ENCODE measurements at regions not wholly inside any gene's neighbourhood (a gene's known extent, or its start where the extent isn't known, plus 50 kb on each side); places are given as distances from the start of the nearest gene placed in this dataset.

DNA sequence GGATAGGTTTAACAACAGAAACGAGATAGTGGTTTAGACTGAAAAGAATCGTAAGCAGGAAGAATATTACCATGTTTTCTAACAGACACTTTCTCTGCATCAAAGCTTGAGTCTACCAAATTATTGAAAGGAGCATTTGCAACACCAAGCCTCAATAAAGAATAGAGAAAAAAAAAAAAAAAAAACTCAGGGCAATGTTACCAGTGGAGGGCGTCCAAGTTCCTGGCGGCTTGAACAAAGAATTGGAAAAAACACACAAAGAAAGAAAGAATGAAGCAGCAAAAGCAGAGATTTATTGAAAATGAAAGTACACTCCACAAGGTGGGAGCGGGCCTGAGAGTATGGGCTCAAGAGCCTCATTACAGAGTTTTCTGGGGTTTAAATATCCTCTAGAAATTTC, 686.5 kb upstream of the ADGRL2 start:
- no peak for TF ChIP-seq POLR2A (IDR thresholded peaks at IDR 0.05)
- H3K27me3 ChIP-seq: no peaks in the 10 kb centered on the region
- no peak overlapping the region for H3K27ac ChIP-seq
- in situ Hi-C loops (cut with MboI; ENCODE audit: low sequenced_read_pairs in 4 of 4) (no loop called here), intact Hi-C loops (cut with DNase I; ENCODE audit: low total_unique reads) (no loop called here)
- H3K36me3 ChIP-seq: no peaks in the 10 kb centered on the region
- ATAC-seq (no peak), DNase-seq (no peak)
- H3K9me3 ChIP-seq: no peaks in the 10 kb centered on the region
- H3K4me1 ChIP-seq: no peaks in the 10 kb centered on the region
- H3K4me3 ChIP-seq: no peak overlapping the region

DNA sequence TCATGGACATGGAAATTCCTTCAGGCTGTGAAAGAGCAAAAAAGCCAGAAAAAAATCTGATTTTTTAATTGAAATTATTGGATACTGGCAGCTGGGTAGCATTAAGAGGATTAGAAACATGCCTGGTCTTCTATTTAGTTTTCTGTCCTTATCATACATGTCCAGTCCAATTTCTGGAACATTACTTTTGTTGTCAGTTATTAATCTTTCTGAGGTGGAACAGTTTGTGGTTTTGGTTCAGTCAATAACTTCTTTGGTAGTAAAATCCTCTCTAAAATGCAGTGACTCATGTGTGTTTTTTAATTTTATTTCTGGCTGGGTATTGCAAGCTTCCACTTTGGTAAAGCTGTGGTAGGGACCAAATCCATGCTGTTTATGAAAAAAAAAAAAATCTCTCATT, 687.0 kb upstream of the ADGRL2 start:
- DNase-seq: no peak
- Histone ChIP-seq H3K27me3 (no peaks in the 10 kb centered on the region), H3K27ac (no peak overlapping the region), H3K4me3 (no peak overlapping the region), H3K4me1 (no peaks in the 10 kb centered on the region), H3K36me3 (no peaks in the 10 kb centered on the region), H3K9me3 (no peaks in the 10 kb centered on the region)
- TF ChIP-seq, protein P1, sequence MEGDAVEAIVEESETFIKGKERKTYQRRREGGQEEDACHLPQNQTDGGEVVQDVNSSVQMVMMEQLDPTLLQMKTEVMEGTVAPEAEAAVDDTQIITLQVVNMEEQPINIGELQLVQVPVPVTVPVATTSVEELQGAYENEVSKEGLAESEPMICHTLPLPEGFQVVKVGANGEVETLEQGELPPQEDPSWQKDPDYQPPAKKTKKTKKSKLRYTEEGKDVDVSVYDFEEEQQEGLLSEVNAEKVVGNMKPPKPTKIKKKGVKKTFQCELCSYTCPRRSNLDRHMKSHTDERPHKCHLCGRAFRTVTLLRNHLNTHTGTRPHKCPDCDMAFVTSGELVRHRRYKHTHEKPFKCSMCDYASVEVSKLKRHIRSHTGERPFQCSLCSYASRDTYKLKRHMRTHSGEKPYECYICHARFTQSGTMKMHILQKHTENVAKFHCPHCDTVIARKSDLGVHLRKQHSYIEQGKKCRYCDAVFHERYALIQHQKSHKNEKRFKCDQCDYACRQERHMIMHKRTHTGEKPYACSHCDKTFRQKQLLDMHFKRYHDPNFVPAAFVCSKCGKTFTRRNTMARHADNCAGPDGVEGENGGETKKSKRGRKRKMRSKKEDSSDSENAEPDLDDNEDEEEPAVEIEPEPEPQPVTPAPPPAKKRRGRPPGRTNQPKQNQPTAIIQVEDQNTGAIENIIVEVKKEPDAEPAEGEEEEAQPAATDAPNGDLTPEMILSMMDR (IDR thresholded peaks at IDR 0.05 in 4 of 5, conservative IDR thresholded peaks at IDR 0.05 in 1 of 5): no peak
- no peak for TF ChIP-seq POLR2A (IDR thresholded peaks at IDR 0.05)
- in situ Hi-C loops (cut with MboI; ENCODE audit: low sequenced_read_pairs in 4 of 4): no loop called here
- intact Hi-C loops (cut with DNase I; ENCODE audit: low total_unique reads): no loop called here
- no peak for ATAC-seq

DNA sequence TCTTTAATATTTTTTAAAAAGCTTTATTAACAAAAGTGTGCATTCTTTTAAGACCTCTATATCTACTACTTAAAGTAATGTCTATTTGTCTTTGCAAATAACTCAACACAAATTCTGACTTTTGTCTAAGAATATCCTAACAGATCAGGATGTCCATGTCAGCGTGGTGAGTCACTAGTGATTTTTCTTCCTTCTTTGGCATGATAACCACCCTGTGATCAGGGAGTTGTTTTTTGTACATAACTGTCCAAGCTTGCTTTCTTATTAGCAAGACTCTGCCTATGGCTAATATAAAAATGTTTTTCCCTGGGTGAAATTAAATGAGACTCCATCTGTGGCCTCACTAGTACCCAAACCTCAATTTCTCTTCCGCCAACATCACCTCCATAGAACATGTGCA, 688.9 kb upstream of the ADGRL2 start:
- ATAC-seq (no peak), DNase-seq (no peak)
- Histone ChIP-seq H3K27me3 (no peaks in the 10 kb centered on the region), H3K4me1 (no peaks in the 10 kb centered on the region), H3K4me3 (no peak overlapping the region), H3K27ac (no peak overlapping the region), H3K9me3 (no peaks in the 10 kb centered on the region), H3K36me3 (no peaks in the 10 kb centered on the region)
- intact Hi-C loops (cut with DNase I; ENCODE audit: low total_unique reads) (no loop called here), in situ Hi-C loops (cut with MboI; ENCODE audit: low sequenced_read_pairs in 4 of 4) (no loop called here)
- TF ChIP-seq POLR2A (IDR thresholded peaks at IDR 0.05): no peak
- TF ChIP-seq, protein P1 (IDR thresholded peaks at IDR 0.05 in 4 of 5, conservative IDR thresholded peaks at IDR 0.05 in 1 of 5): no peak

DNA sequence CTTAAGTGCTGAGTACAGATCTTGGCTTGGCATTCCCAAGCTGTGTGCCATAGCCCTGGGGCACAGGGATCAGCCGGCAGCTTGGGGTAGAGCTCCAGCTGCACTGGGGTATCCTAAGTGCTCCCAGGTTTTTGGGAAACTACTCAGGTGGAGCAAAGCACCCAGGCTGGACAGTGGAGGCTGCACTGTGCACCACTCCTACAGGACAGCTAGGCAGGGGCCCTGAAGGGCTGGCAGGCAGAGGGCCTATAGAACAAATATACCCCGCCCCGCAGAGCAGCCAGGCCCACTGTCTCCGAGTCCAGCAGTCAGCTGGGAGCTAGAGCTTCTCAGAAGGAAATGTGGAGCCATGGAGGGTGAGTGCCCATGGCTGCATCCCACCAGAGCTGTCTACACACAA, 691.7 kb upstream of the ADGRL2 start:
- no peak for DNase-seq
- no peaks in the 10 kb centered on the region for H3K4me1 ChIP-seq
- TF ChIP-seq POLR2A (IDR thresholded peaks at IDR 0.05): no peak
- ATAC-seq: no peak
- no peaks in the 10 kb centered on the region for H3K36me3 ChIP-seq
- in situ Hi-C loops (cut with MboI; ENCODE audit: low sequenced_read_pairs in 4 of 4) (no loop called here), intact Hi-C loops (cut with DNase I; ENCODE audit: low total_unique reads) (no loop called here)
- H3K27me3 ChIP-seq: no peaks in the 10 kb centered on the region
- H3K27ac ChIP-seq: no peak overlapping the region
- H3K4me3 ChIP-seq: no peak overlapping the region
- H3K9me3 ChIP-seq: no peaks in the 10 kb centered on the region

DNA sequence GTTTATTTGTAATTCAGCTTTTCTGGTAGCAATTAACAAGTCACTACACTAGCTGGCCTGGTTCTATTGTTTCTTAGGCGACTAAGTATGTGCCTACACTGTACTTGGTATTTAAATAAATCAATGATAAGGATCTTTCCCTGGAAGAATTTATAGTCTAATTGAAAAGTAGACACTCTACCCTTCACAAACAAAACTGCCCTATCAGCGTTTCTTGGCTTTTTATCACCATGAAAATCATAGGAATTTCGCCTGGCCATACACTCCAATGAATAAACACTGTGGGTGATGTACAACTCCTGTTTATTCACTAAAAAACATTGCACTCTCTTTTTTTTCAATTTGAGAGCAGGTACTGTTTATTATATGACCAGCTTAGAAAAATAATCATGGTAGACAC, 702.9 kb upstream of the ADGRL2 start:
- H3K27ac ChIP-seq: no peak overlapping the region
- no peak overlapping the region for H3K4me3 ChIP-seq
- no peaks in the 10 kb centered on the region for H3K36me3 ChIP-seq
- no peak for ATAC-seq
- intact Hi-C loops (cut with DNase I; ENCODE audit: low total_unique reads) (no loop called here), in situ Hi-C loops (cut with MboI; ENCODE audit: low sequenced_read_pairs in 4 of 4) (no loop called here)
- H3K27me3 ChIP-seq: no peaks in the 10 kb centered on the region
- DNase-seq: no peak
- no peaks in the 10 kb centered on the region for H3K9me3 ChIP-seq
- TF ChIP-seq POLR2A (IDR thresholded peaks at IDR 0.05): no peak
- TF ChIP-seq, protein P1 (IDR thresholded peaks at IDR 0.05 in 4 of 5, conservative IDR thresholded peaks at IDR 0.05 in 1 of 5): no peak
- no peaks in the 10 kb centered on the region for H3K4me1 ChIP-seq

DNA sequence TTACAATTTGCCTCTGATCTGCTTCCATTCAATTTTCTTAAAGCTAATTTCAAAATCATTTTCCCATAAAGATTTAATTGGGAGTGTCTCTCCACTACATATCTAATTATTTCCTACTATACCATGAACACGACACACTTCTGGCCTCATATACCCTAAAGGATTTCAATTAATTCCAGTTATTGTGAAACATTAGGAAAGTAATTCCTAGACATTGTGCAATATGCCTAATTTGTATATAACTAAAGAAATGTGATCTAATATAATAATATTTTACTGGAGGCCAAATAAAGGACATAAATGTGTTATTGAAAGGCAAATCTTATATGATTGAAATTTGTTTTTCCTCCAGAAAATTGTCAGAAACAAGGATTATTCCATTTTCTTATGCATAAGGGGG, 727.2 kb upstream of the ADGRL2 start:
- no peaks in the 10 kb centered on the region for H3K36me3 ChIP-seq
- H3K4me3 ChIP-seq: no peak overlapping the region
- H3K4me1 ChIP-seq: no peaks in the 10 kb centered on the region
- in situ Hi-C loops (cut with MboI; ENCODE audit: low sequenced_read_pairs in 4 of 4): no loop called here
- no peak overlapping the region for H3K27ac ChIP-seq
- intact Hi-C loops (cut with DNase I; ENCODE audit: low total_unique reads): no loop called here
- H3K27me3 ChIP-seq: no peaks in the 10 kb centered on the region
- H3K9me3 ChIP-seq: no peaks in the 10 kb centered on the region
- no peak for DNase-seq
- no peak for TF ChIP-seq POLR2A (IDR thresholded peaks at IDR 0.05)
- TF ChIP-seq, protein P1 (IDR thresholded peaks at IDR 0.05 in 4 of 5, conservative IDR thresholded peaks at IDR 0.05 in 1 of 5): no peak
- ATAC-seq: no peak
